CD4-positive, alpha-beta T cell treated with Interleukin-6 at 100 ng/mL for 8 hours (primary cell): ENCODE measurements at regions not wholly inside any gene's neighbourhood (a gene's known extent, or its start where the extent isn't known, plus 50 kb on each side); places are given as distances from the start of the nearest gene placed in this dataset.
"Not testable (repeated sequence)": the region's sequence is repeated elsewhere in the genome, so short reads cannot be mapped to it uniquely, and the experiment has no call there.

Source experiments
- DNase-seq: peaks from one replicate; pipeline ENCODE4 v3.0.0-alpha.2; 2020; ENCODE audit warnings: mixed read lengths, low spot score

DNA sequence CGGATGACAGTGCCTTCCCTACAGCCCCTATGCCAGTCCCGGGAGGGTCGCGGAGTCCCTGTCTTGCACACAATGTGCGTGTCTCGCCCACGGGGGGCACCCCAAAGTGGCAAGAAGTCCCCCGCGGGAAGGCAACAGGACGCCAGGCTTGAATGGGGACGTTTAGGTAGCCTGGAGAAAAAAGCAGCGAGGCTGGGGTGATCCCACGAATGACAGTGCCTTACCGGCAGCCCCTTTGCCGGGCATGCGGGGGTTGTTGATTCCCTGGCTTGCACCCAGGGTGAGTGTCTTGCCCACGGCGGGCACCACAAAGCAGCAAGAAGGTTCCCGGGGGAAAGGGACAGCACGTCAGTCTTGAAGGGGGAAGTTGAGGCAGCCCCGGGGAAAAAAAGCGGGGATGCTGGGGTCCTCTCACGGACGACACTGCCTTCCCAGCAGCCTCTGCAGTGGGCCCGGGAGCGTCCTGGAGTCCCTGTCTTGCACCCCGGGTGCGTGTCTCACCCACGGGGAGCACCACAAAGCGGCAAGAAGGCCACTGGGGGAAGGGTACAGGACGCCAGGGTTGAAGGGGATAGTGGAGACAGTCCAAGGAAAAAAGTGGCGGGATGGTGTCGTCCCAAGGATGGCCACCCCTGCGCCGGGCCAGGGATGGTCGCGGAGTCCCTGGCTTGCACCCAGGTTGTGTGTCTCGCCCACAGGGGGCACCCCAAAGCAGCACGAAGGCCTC is 156.8 kb upstream of the ALG10B start:
- DNase-seq: no peak

DNA sequence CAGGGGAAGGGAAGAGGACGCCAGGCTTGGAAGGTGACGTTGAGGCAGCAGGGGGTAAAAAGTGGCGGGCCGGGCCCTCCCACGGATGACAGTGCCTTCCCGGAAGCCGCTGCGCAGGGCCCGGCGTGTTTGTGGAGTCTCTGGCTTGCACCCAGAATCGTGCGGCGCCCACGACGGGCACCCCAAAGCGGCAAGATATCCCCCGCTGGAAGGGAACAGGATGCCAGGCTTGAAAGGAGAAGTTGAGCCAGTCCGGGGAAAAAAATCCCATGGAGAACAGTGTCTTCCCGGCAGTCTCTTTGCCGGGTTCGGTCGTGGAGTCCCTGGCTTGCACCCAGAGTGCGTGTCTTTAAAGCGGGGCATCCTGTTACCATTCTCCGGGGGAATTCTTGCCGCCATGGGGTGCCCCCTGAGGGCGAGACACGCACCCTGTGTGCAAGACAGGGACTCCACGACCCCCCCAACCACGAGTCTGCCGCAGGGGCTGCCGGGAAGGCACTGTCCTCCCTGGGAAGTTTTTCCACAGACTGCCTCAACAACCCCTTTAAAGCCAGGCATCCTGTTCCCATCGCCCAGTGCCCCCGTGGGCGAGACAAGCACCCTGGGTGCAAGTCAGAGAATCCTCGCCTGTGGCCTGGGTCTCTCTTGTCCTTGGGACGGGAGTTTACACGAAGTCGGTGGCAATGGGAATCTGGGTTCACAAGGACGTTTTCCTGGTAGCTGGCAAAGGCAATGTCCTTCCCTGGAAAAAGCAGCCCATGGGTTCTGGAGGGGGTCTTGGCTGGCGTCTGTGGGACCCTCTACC is 156.1 kb upstream of the ALG10B start:
- no peak for DNase-seq

DNA sequence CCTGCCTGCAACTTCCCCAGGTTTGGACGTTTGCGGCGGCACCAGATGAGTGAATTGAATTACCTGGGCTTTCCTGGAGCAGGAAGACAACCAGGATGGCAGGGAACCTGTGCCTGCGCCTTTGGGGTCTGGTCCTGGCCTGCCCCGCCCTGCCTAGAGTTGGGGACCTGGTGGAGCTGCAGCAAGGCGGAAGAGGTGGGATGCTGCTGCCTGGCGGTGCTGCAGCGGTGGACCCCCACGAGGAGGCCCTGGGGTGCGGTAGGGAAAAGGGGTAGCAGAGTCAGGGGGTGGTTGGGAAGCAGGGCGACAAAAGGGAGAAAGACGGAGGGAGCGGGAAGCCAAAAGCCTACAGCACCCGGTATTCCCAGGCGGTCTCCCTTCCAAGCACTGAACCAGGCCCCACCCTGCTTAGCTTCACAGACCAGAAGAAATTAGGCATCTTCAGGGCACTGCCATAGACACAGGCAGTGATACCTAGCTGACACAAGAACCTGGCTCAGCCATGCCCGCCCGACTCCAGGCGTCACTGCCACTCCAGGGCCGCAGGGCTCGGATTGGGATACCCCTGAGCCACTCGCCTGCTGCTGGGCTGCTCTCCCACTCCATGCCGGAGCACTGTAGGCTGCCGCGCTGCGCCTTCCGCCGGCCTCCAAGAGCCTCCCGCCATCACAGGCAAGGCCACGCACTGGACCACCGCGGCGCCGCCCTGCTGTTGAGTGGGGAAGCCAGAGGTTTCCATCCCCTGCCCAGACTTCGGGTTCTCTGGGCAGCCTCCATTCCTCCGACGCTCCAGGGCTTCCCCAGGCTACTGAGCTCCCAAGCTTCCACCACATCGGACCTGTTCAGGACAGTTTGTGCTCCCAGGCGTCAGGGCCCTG is 155.2 kb upstream of the ALG10B start:
- DNase-seq: no peak

DNA sequence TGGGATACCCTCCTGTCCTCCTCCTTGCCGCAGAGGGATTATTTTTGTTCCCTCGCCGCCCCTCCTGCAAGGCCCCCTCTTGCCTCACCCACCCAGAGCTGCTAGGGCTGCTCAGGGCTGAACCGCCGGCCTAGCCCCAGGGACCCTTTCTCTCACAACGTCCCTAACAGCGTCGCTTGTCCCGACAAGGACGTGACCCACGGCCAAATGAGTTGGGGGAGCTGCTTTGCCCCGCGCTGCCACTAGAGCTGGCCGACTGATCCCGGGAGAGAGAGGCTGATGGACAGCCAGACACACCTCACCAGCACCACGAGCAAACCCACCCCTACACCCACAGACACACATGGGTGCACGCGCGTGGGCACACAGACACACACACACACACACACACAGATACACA is 154.6 kb upstream of the ALG10B start:
- DNase-seq: no peak

DNA sequence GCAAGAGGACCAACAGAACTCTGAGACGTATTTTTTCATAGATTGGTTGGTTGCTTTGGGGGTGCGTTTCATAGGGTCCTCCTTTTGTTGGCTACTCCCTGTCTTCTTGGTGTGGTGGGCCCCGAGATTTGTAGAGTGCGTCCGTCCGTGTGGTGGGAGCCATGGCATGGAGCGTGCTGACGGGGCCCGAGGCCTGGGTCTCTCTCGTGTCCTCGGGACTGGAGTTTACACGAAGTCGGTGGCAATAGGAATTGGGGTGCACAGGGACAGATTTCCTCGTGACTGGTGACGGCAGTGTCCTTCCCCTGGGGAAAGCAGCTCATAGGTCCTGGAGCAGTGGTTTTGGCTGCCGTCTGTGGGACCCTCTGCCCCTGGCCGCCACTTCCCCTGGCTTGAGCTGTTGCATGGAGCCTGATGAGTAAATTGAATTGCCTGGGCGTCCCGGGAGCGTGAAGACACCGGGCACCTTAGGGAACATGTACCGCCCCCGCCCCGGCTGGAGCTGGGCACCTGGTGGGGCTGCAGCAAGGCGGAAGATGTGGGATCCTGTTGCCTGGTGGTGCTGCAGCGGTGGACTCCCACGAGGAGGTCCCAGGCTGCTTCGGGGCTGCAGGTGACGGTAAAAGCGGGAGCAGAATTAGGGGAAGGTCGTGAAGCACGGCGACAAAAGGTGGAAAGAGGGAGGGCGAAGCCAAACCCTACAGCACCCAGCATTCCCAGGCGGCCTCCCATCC is 153.7 kb upstream of the ALG10B start:
- no peak for DNase-seq

DNA sequence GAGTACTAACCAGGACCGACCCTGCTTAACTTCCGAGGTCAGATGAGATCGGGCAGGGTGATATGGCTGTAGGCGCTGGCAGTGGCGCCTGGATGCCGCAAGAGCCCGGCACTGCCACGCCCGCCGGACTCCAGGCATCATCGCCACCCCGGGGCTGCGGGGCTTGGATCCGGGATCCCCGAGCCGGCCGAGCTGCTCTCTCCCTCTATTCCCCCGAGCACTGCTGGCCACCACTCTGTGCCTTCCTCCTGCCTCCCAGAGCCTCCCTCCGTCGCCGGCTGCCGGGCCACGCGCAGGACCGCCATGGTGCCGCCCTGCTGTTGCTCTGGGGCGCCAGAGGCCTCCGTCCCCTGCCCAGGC is 153.2 kb upstream of the ALG10B start:
- no peak for DNase-seq

DNA sequence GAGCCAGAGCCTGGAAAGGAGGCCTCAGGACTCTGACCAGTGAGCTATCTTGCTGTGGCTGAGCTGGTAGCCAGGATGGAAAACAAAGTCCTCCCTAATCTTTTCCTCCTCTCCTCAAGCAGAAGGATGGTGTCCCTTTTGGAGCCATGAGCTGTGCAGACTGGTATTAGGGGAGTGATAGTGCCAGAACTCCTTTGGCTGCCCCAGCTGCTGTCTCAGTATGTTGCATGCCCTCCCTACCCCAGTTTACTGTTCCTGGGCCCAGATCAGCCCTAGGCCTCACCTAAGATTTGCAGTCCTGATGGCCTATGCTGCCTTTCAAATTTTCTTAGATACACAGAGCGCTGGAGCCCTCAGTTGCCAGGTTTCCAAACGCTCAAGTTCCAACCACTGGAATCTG is 150.3 kb upstream of the ALG10B start:
- no peak for DNase-seq

DNA sequence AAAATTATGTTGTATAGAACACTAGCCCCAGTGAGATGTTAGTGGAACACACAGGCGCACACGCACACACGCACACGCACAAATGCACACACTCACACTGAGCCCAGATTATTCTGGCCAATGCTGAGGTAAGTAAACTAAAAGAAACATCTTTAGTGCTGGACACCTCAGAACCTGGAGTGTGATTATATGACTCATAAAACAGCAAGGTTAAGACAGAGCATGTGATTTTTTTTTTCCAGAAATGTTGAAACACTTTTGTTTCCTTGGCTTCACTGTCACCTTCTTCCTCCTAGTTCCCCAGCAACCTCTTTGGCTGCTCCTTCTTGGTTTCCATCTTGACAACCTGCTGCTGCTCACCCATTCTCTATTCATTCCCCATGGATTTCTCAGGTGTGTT is 141.0 kb upstream of the ALG10B start:
- DNase-seq: no peak

DNA sequence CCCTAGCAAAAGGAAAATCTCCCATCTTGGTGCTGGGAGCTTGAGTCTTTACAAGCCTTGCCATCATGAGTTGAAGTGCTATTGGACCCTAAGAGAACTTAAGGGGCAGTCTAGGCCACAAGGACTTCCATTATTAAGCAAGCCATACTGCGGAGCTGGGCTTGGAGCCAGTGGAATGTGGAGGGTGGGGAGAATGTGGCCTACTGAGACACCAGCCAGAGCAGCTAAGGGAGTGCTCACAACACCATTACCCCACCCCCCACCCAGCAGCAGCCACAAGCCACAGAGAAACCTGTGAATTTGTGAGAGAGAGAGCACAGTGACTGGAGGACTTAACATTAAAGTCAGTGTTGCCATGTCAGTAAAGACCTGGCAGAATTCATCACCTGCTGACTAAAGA is 133.0 kb upstream of the ALG10B start:
- not testable (repeated sequence) for DNase-seq

DNA sequence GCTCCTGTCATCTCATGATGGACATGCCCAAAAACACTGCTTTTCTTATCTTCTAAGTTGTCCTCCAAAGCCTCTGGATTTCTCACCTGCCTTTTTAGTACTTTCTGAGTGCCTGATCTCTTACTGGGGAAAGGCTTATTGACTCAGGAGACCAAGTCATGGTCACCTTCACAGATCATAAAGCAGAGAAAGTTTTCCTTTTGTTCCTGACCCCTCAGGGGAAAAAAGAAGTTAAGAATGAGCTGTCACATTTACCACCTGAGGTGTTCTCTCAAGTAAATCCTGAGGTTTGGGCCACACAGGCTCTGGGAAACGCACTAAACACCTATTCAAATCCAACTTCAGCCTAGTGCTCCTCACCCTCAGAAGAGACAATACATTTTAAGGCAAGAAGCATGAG is 119.3 kb upstream of the ALG10B start:
- not testable (repeated sequence) for DNase-seq

DNA sequence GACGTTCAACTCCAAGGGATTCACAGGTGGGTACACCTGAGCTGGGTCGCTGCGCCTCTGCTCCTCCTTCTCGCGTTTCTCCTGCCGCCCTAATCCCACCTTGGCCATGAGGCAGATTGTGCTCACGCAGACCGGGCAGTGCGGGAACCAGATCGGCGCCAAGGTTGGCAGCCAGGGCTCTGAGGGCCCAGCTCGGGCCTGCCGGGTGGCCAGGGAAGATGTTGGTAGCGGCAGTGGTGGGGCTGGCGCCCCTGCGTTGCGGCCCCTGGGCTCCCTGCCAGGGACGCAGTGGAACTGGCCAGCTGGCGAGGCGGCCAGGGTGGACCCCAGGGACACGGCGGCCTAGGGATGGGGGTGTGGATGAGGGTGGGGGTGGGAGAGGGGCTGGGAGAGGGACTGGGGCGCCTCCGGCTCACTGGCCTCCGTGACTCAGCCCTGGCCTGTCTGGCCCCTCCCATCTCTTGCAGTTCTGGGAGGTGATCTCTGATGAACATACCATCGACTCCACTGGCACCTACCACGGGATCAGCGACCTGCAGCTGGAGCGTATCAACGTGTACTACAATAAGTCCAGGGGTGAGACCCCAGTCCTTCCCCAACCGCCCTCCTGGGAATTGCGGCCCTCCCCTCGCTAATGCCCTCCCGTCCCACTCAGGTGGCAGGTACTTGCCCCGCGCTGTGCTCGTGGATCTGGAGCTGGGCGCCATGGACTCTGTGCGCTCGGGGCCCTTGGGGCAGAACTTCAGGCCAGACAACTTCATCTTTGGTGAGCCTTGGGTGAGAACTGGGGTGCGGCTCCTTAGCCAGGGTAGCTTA is 114.9 kb upstream of the ALG10B start:
- no peak for DNase-seq

DNA sequence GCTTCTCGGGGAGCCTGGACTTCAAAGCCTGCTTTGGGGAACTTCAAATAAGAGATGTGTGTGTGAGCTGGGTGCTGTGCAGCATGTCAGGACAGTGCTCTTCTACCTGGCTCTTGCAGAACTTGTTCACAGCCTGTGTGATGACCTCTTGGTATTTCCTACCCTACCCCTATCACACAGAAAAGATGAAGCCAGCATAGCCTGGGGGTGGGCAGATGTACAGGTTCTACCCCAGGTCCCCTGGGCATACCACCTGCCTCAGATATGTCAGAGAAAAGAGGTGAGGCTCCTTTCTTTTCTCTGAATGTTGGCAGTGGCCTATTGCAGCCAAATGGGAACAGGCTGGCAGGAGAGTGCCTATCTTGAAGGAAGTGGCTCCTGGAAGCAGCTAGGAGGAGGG is 111.7 kb upstream of the ALG10B start:
- DNase-seq: no peak

DNA sequence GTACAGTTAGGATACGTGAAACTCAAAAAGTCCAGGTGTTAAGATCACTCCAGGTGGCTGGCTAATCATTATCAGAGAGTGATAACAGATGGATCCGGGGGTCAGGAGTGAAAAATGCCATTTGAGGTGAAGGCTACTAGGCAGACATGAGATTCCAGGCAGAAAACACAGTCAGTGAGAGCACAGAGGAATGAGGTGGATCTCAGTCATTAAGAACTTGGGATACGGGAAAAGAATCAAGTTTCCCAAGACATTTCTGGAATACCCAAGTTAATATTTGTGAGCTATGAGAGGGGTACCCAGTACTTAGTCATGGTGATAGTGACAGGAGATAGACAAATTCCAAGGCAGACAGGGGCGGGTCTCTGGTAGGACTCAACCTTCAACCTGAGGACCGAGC is 94.6 kb upstream of the ALG10B start:
- no peak for DNase-seq

DNA sequence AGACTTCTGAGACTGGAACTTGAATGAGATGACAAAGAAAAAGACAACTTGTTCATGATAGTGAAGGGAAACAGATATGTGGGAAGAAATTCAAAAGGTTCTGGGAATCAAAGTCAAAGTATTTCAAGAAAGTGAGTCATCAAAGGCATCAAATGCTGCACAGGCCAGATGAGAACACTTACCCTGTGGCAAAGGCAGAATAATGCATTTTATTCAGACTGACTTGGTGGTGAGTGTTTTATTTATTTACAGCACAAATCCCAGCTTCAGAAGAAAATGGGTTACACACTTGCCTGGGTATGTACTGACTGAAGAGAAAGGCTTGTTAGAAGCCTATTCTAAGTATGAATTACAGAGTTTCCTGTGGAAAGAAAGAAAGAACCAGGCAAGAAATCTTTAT is 78.2 kb upstream of the ALG10B start:
- not testable (repeated sequence) for DNase-seq

DNA sequence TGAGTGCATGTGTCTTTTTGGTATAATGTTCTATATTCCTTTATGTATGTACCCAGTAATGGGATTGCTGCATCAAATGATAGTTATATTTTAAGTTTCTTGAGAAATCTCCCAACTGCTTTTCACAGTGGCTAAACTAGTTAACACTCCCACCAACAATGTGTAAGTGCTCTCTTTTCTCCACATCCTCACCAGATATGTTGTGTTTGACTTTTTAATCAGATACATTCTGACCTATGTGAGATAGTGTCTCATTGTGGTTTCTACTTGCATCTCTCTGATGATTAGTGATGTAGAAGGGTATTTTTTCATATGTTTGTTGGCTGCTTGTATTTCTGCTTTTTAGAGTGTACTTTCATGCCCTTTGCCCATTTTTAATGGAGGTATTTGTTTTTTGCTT is 62.8 kb upstream of the ALG10B start:
- no peak for DNase-seq

DNA sequence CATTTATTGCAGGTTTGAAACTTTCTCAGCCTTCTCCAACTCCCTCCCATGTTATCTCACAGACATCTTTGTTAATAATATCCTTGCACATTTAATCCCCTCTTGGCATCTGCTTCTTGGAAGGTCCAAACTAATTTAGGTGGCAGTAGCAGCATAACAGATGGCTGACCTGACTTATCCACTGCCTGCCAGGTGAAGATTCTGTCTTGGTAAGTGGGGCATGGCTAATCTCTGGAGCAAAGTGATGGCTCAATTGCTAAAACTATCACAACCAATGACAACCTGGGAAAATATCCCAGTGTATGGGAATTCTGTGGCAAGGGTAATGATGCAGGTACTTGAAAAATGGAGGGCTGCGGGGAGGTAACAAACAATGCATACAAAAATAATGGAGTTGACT is 58.2 kb upstream of the ALG10B start:
- DNase-seq: no peak
